ENCODE measurements at regions not wholly inside any gene's neighbourhood (a gene's known extent, or its start where the extent isn't known, plus 50 kb on each side); places are given as distances from the start of the nearest gene placed in this dataset.

- TF ChIP-seq JUN (IDR thresholded peaks at IDR 0.05; ENCODE audit: borderline replicate concordance, insufficient read depth, insufficient read length, low read depth) (no peak), CTCF (IDR thresholded peaks at IDR 0.05; ENCODE audit: extremely low read depth in 1 of 2, insufficient read depth in 1 of 2, low read depth in 1 of 2, low read length in 2 of 2) (no peak), MYC (IDR thresholded peaks at IDR 0.05; ENCODE audit: low read depth, low read length) (no peak), POLR2A (IDR thresholded peaks at IDR 0.05; ENCODE audit: low read depth, low read length) (no peak)
Observed at GRCh38 chr4:85250852-85251251, 224.1 kb upstream of the ARHGAP24 start.
